Bronchial epithelial cell (primary cell): ENCODE measurements at regions not wholly inside any gene's neighbourhood (a gene's known extent, or its start where the extent isn't known, plus 50 kb on each side); places are given as distances from the start of the nearest gene placed in this dataset.

Source experiments
- DNase-seq: peaks from one replicate; pipeline ENCODE4 v3.0.0-alpha.2; 2010; ENCODE audit warnings: low read depth
- FAIRE-seq: peaks from 2 replicates; lab custom pipeline; 2011; peaks lifted over from hg19 to GRCh38; lab: Jason Lieb, UNC
- H3K27me3 ChIP-seq: 2 replicates; pipeline ENCODE4 v1.5.1; 2011; ENCODE audit warnings: low read length; ENCODE audit not compliant: control insufficient read depth, insufficient read depth
- H3K36me3 ChIP-seq: 2 replicates; pipeline ENCODE4 v1.5.1; 2011; ENCODE audit warnings: low read length; ENCODE audit not compliant: control insufficient read depth, insufficient read depth
- H3K4me3 ChIP-seq: 2 replicates; pipeline ENCODE4 v1.5.1; 2011; ENCODE audit warnings: mild to moderate bottlenecking, low read depth, low read length, control low read depth
- TF ChIP-seq, protein P1 (sequence below): IDR thresholded peaks from 2 replicates; pipeline ENCODE4 v1.5.1; 2011; ENCODE audit warnings: mild to moderate bottlenecking, moderate library complexity, low read length, control low read depth, inconsistent platforms; ENCODE audit not compliant: insufficient read depth, severe bottlenecking

DNA sequence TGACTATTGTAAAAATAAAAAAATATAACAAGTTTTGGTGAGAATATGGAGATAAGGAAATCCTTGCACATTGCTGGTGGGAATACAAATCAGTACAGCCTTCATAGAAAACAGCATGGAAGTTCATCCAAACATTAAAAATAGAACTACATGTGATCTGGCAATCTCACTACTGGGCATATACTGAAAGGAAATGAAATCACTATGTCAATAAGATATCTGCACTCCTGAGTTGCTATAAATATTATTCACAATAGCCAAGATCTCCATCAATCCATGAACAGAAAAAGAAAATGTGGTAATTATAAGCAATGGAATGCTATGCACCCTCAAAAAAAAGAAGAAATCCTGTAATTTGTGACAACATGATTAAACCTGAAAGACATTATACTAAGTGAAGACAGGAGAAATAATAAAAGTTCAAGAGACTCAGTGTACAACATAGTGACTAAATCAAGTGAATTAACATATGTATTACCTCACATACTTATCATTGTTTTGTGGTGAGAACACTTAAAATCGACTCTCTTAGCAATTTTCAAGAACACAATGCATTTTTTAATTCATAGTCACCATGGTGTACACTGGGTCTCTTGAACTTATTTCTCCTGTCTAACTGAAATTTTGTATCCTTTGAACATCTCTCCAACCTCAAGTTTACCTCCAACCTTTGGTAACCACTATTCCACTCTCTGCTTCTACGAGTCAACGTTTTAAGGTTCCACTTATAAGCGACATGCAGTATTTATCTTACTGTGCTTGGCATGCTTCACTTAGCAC is 1703.7 kb upstream of the AGA start:
- FAIRE-seq (no peak), DNase-seq (peak; percentile 46)
- Histone ChIP-seq H3K27me3 (no peaks in the 10 kb centered on the region), H3K4me3 (no peak overlapping the region), H3K36me3 (no peaks in the 10 kb centered on the region)
- TF ChIP-seq, protein P1, sequence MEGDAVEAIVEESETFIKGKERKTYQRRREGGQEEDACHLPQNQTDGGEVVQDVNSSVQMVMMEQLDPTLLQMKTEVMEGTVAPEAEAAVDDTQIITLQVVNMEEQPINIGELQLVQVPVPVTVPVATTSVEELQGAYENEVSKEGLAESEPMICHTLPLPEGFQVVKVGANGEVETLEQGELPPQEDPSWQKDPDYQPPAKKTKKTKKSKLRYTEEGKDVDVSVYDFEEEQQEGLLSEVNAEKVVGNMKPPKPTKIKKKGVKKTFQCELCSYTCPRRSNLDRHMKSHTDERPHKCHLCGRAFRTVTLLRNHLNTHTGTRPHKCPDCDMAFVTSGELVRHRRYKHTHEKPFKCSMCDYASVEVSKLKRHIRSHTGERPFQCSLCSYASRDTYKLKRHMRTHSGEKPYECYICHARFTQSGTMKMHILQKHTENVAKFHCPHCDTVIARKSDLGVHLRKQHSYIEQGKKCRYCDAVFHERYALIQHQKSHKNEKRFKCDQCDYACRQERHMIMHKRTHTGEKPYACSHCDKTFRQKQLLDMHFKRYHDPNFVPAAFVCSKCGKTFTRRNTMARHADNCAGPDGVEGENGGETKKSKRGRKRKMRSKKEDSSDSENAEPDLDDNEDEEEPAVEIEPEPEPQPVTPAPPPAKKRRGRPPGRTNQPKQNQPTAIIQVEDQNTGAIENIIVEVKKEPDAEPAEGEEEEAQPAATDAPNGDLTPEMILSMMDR, result no peak

- DNase-seq (no peak), FAIRE-seq (no peak)
- TF ChIP-seq, protein P1, result no peak
- no peak overlapping the region for H3K4me3 ChIP-seq
- H3K36me3 ChIP-seq, result no peaks in the 10 kb centered on the region
- no peaks in the 10 kb centered on the region for H3K27me3 ChIP-seq
Observed at GRCh38 chr4:179151770-179152169, 1709.5 kb upstream of the AGA start.

DNA sequence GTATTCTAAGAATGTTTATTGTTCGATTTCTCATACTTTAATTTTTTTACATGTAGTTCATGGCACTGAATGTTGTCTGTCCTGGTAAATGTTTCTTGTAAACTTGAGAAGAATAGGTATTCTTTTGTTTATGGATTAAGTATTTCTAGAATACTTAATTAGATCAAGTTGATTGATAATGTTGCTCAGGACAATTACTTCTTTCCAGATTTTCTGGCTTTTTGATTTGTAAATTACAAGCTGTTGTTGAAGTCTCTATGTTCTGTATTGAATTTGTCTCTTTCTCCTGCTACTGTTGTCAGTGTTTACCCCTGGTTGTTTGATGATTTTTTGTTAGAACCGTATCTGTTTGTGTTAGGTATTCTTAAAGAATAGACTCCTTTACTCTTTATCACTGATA is 1720.9 kb upstream of the AGA start:
- no peak for FAIRE-seq
- no peak for DNase-seq
- TF ChIP-seq, protein P1, result no peak
- Histone ChIP-seq H3K36me3 (no peaks in the 10 kb centered on the region), H3K4me3 (no peak overlapping the region), H3K27me3 (no peaks in the 10 kb centered on the region)

GRCh38 chr4:179164267-179164999 is 1722.2 kb upstream of the AGA start:
- H3K27me3 ChIP-seq, result no peaks in the 10 kb centered on the region
- no peak overlapping the region for H3K4me3 ChIP-seq
- no peaks in the 10 kb centered on the region for H3K36me3 ChIP-seq
- FAIRE-seq, result no peak
- no peak for DNase-seq
- TF ChIP-seq, protein P1, result no peak

GRCh38 chr4:179165000-179165738 is 1722.9 kb upstream of the AGA start:
- Histone ChIP-seq H3K27me3 (no peaks in the 10 kb centered on the region), H3K36me3 (no peaks in the 10 kb centered on the region), H3K4me3 (no peak overlapping the region)
- no peak for FAIRE-seq
- TF ChIP-seq, protein P1, result no peak
- DNase-seq, result no peak
